H1 (cell line): ENCODE measurements at regions not wholly inside any gene's neighbourhood (a gene's known extent, or its start where the extent isn't known, plus 50 kb on each side); places are given as distances from the start of the nearest gene placed in this dataset.

Experiments
- CTCF ChIA-PET: fragments of 300-600 bp; sonication (Branson Sonifier 250); formaldehyde crosslinking; loops from one replicate; lab custom pipeline; 2021; ENCODE audit not compliant: partially characterized antibody; lab: Charles Lee
- POLR2A ChIA-PET: fragments of 300-600 bp; sonication (Branson Sonifier 250); formaldehyde crosslinking; loops from one replicate; lab custom pipeline; 2021; ENCODE audit warnings: inconsistent platforms; ENCODE audit not compliant: partially characterized antibody; lab: Charles Lee
- DNase-seq, 2 experiments: peaks; one replicate each; pipeline versions ENCODE4 v3.0.0 to v3.0.0-alpha.2; 2010 to 2022; ENCODE audit warnings: low spot score in 2 of 2, low read depth in 1 of 2, mixed read lengths in 1 of 2
- FAIRE-seq: peaks from 2 replicates; lab custom pipeline; 2011; peaks lifted over from hg19 to GRCh38; lab: Jason Lieb, UNC
- H2AFZ ChIP-seq: 2 replicates; pipeline ENCODE4 v1.8.1; 2012; ENCODE audit warnings: low read length, inconsistent platforms
- H2AK5ac ChIP-seq: 2 replicates; pipeline ENCODE4 v1.6.1; 2013; ENCODE audit warnings: low read depth, low read length
- H2BK120ac ChIP-seq: replicated peaks from 2 replicates; pipeline ENCODE3; 2013; ENCODE audit warnings: low read depth, low read length, inconsistent platforms
- H2BK12ac ChIP-seq: 2 replicates; pipeline ENCODE4 v1.6.1; 2013; ENCODE audit warnings: low read depth, low read length
- H2BK15ac ChIP-seq: 2 replicates; pipeline ENCODE4 v1.6.1; 2013; ENCODE audit warnings: low read length
- H2BK20ac ChIP-seq: 2 replicates; pipeline ENCODE4 v1.6.1; 2013; ENCODE audit warnings: low read length
- H2BK5ac ChIP-seq: 2 replicates; pipeline ENCODE4 v1.6.1; 2013; ENCODE audit warnings: low read depth, low read length
- H3K14ac ChIP-seq: 2 replicates; pipeline ENCODE4 v1.6.1; 2013; ENCODE audit warnings: inconsistent platforms; ENCODE audit not compliant: insufficient read length
- H3K18ac ChIP-seq: 2 replicates; pipeline ENCODE4 v1.6.1; 2013; ENCODE audit warnings: low read length; ENCODE audit errors: extremely low read depth
- H3K23ac ChIP-seq: 2 replicates; pipeline ENCODE4 v1.6.1; 2013; ENCODE audit warnings: inconsistent platforms; ENCODE audit not compliant: insufficient read length
- H3K23me2 ChIP-seq: 2 replicates; pipeline ENCODE4 v1.6.1; 2013; ENCODE audit warnings: low read depth, low read length
- H3K27ac ChIP-seq: 2 replicates; pipeline ENCODE4 v1.6.1; 2011; ENCODE audit warnings: low read depth, low read length, inconsistent platforms
- H3K27me3 ChIP-seq, 4 experiments: replicated peaks in 1 of 4; 1 replicate in 1 of 4; 2 replicates in 3 of 4; pipeline versions ENCODE4 v1.6.1 to v1.8.1; 2011 to 2013; ENCODE audit warnings: low read length in 3 of 4, mild to moderate bottlenecking in 3 of 4, inconsistent platforms in 2 of 4, mixed read lengths in 2 of 4, moderate library complexity in 1 of 4; ENCODE audit not compliant: control insufficient read depth in 3 of 4, insufficient read depth in 3 of 4; ENCODE audit errors: extremely low read depth in 1 of 4
- H3K36me3 ChIP-seq, 4 experiments: 2 replicates each; pipeline versions ENCODE4 v1.6.1 to v1.8.1; 2011 to 2013; ENCODE audit warnings: mild to moderate bottlenecking in 4 of 4, low read length in 3 of 4, moderate library complexity in 2 of 4, control low read depth in 1 of 4, inconsistent platforms in 1 of 4; ENCODE audit not compliant: insufficient read depth in 4 of 4, control insufficient read depth in 2 of 4
- H3K4ac ChIP-seq: replicated peaks from 2 replicates; pipeline ENCODE3; 2013; ENCODE audit warnings: low read length, low read depth, mixed read lengths, inconsistent platforms; ENCODE audit not compliant: insufficient read length
- H3K4me1 ChIP-seq, 4 experiments: replicated peaks in 1 of 4; 1 replicate in 1 of 4; 2 replicates in 3 of 4; pipeline versions ENCODE4 v1.6.1 to v1.8.1; 2011 to 2013; ENCODE audit warnings: low read length in 3 of 4, inconsistent platforms in 2 of 4, mixed read lengths in 1 of 4; ENCODE audit not compliant: insufficient read depth in 4 of 4, control insufficient read depth in 3 of 4
- H3K4me2 ChIP-seq, 2 experiments: 2 replicates each; pipeline versions ENCODE4 v1.6.1 to v1.8.1; 2011 to 2013; ENCODE audit warnings: low read depth in 2 of 2, low read length in 2 of 2, control low read depth in 1 of 2, inconsistent platforms in 1 of 2, mild to moderate bottlenecking in 1 of 2; ENCODE audit not compliant: insufficient read depth in 1 of 2
- H3K4me3 ChIP-seq, 4 experiments: fragments of 200-600, 300-600 bp in 1 of 4; sonication (generic), shearing (Covaris generic), sonication (Bioruptor Twin) in 1 of 4; 2 replicates each; pipeline versions ENCODE4 v1.5.1 to v1.8.1; 2011 to 2016; ENCODE audit warnings: low read length in 4 of 4, low read depth in 3 of 4, control low read depth in 2 of 4, inconsistent platforms in 2 of 4, mild to moderate bottlenecking in 2 of 4, mixed read lengths in 1 of 4, moderate library complexity in 1 of 4; ENCODE audit not compliant: insufficient read depth in 2 of 4; ENCODE audit errors: extremely low read depth in 1 of 4
- H3K56ac ChIP-seq: replicated peaks from 2 replicates; pipeline ENCODE3; 2013; ENCODE audit warnings: low read depth, mild to moderate bottlenecking, mixed read lengths, low read length, inconsistent platforms; ENCODE audit not compliant: insufficient read length
- H3K79me1 ChIP-seq: 2 replicates; pipeline ENCODE4 v1.6.1; 2013; ENCODE audit warnings: low read depth, low read length, control low read depth
- H3K79me2 ChIP-seq, 2 experiments: 2 replicates each; pipeline versions ENCODE4 v1.6.1 to v1.8.1; 2012 to 2013; ENCODE audit warnings: low read length in 2 of 2, mild to moderate bottlenecking in 2 of 2, inconsistent platforms in 1 of 2; ENCODE audit not compliant: insufficient read depth in 2 of 2, control insufficient read depth in 1 of 2
- H3K9ac ChIP-seq, 4 experiments: replicated peaks in 1 of 4; 1 replicate in 1 of 4; 2 replicates in 3 of 4; pipeline versions ENCODE4 v1.6.1 to v1.8.1; 2011 to 2013; ENCODE audit warnings: low read depth in 3 of 4, low read length in 3 of 4, control low read depth in 2 of 4, mild to moderate bottlenecking in 2 of 4, moderate library complexity in 2 of 4, inconsistent platforms in 1 of 4; ENCODE audit errors: extremely low read depth in 1 of 4
- H3K9me3 ChIP-seq, 2 experiments: 2 replicates each; pipeline versions ENCODE4 v1.6.1 to v1.8.1; 2012 to 2013; ENCODE audit warnings: mild to moderate bottlenecking in 2 of 2, moderate library complexity in 2 of 2, control low read depth in 1 of 2, inconsistent platforms in 1 of 2, low read depth in 1 of 2, low read length in 1 of 2, mixed read lengths in 1 of 2; ENCODE audit not compliant: insufficient read depth in 2 of 2
- H4K20me1 ChIP-seq, 2 experiments: replicated peaks in 1 of 2; 2 replicates each; pipeline versions ENCODE3 to v1.8.1; 2011 to 2013; ENCODE audit warnings: inconsistent platforms in 2 of 2, low read length in 2 of 2, mild to moderate bottlenecking in 1 of 2; ENCODE audit not compliant: insufficient read depth in 2 of 2, control insufficient read depth in 1 of 2
- H4K5ac ChIP-seq: 2 replicates; pipeline ENCODE4 v1.6.1; 2013; ENCODE audit warnings: low read length, low read depth, mixed read lengths, inconsistent platforms; ENCODE audit not compliant: insufficient read length
- H4K8ac ChIP-seq: 2 replicates; pipeline ENCODE4 v1.8.0; 2013; ENCODE audit warnings: mild to moderate bottlenecking, moderate library complexity, low read length, inconsistent platforms; ENCODE audit not compliant: insufficient read depth; ENCODE audit errors: extremely low read depth
- H4K91ac ChIP-seq: replicated peaks from 2 replicates; pipeline ENCODE3; 2013; ENCODE audit warnings: low read length, mixed read lengths, inconsistent platforms; ENCODE audit not compliant: insufficient read length
- CHD1 ChIP-seq: IDR thresholded peaks from 2 replicates; pipeline ENCODE4 v1.6.1; 2012; ENCODE audit warnings: low read depth, low read length, improper control_type of control experiment
- EP300 ChIP-seq, 2 experiments: IDR thresholded peaks; 1 replicate in 1 of 2; 2 replicates in 1 of 2; pipeline ENCODE4 v1.6.1; 2011 to 2012; ENCODE audit warnings: low read depth in 2 of 2, low read length in 2 of 2, mild to moderate bottlenecking in 2 of 2, borderline replicate concordance in 1 of 2, inconsistent platforms in 1 of 2, moderate library complexity in 1 of 2
- EZH2 ChIP-seq: fragments of 200-600 bp; sonication (generic); IDR thresholded peaks from 2 replicates; pipeline ENCODE4 v1.7.1; 2012; ENCODE audit warnings: low read depth, mild to moderate bottlenecking, moderate library complexity, low read length, inconsistent platforms; ENCODE audit not compliant: severe bottlenecking
- NRF1 ChIP-seq: IDR thresholded peaks from 2 replicates; pipeline ENCODE4 v1.6.1; 2011; ENCODE audit warnings: mild to moderate bottlenecking, low read depth, low read length, improper control_type of control experiment
- RAD21 ChIP-seq, 2 experiments: IDR thresholded peaks in 1 of 2; conservative IDR thresholded peaks in 1 of 2; 2 replicates each; pipeline ENCODE4 v1.6.1; 2011; ENCODE audit warnings: low read depth in 2 of 2, low read length in 2 of 2, improper control_type of control experiment in 1 of 2, inconsistent platforms in 1 of 2, mild to moderate bottlenecking in 1 of 2, moderate library complexity in 1 of 2
- RNF2 ChIP-seq: fragments of 200-900, 300-1000 bp; sonication (generic); IDR thresholded peaks from 2 replicates; pipeline ENCODE4 v1.7.1; 2016; ENCODE audit warnings: borderline replicate concordance, low read depth, mild to moderate bottlenecking, antibody characterized with exemption, low read length; ENCODE audit not compliant: poor library complexity, severe bottlenecking; ENCODE audit errors: missing control alignments
- TCF12 ChIP-seq: IDR thresholded peaks from 2 replicates; pipeline ENCODE4 v1.6.1; 2011; ENCODE audit warnings: low read depth, mild to moderate bottlenecking, low read length
- WGBS, 2 experiments: shearing (Covaris generic) in 1 of 2; methylation state at CpG; one replicate each; pipeline versions ENCODE4 v1.1.6 to v1.1.7; 2013 to 2015; ENCODE audit warnings: low lambda C conversion rate in 2 of 2, mixed read lengths in 2 of 2, inconsistent platforms in 1 of 2, low coverage in 1 of 2, missing lambda C conversion rate in 1 of 2; ENCODE audit not compliant: insufficient replicate concordance in 2 of 2, insufficient coverage in 1 of 2, insufficient read length in 1 of 2; ENCODE audit errors: extremely low coverage in 1 of 2, missing lambda C conversion rate in 1 of 2; 5-methylcytosine and 5-hydroxymethylcytosine counted together
- TF ChIP-seq, protein P1 (sequence below), 3 experiments: IDR thresholded peaks; 1 replicate in 2 of 3; 2 replicates in 1 of 3; pipeline versions ENCODE4 v1.5.1 to v1.6.1; 2011; ENCODE audit warnings: low read length in 3 of 3, mild to moderate bottlenecking in 3 of 3, inconsistent platforms in 2 of 3, low read depth in 1 of 3, moderate library complexity in 1 of 3; ENCODE audit not compliant: insufficient read depth in 1 of 3; ENCODE audit errors: control extremely low read depth in 1 of 3

- Histone ChIP-seq H3K18ac (no peak overlapping the region), H4K5ac (no peak overlapping the region), H3K4me3 (no peak overlapping the region), H2BK15ac (no peak overlapping the region), H4K91ac (no peak overlapping the region), H4K20me1 (no peaks in the 10 kb centered on the region), H2AK5ac (no peak overlapping the region), H3K27me3 (peaks cover 0 to 1% (median 0%) of the 10 kb centered on the region in 4 experiments; a peak in 1 of 7 replicates), H2BK5ac (no peak overlapping the region), H4K8ac (no peak overlapping the region), H3K23ac (no peak overlapping the region), H3K36me3 (no peaks in the 10 kb centered on the region), H3K27ac (no peak overlapping the region), H3K79me2 (no peaks in the 10 kb centered on the region), H3K4ac (no peak overlapping the region), H3K9ac (no peak overlapping the region), H3K56ac (no peak overlapping the region), H3K4me2 (no peak overlapping the region), H2BK20ac (no peak overlapping the region), H3K14ac (no peak overlapping the region), H3K4me1 (no peaks in the 10 kb centered on the region), H2AFZ (no peak overlapping the region), H3K79me1 (no peaks in the 10 kb centered on the region), H2BK12ac (no peak overlapping the region), H3K9me3 (no peaks in the 10 kb centered on the region), H2BK120ac (no peak overlapping the region), H3K23me2 (no peaks in the 10 kb centered on the region)
- DNase-seq (no peak), FAIRE-seq (no peak)
- WGBS, 2 experiments: 70% methylated on average over 3 of the region's 3 CpGs; no CpG with 5 or more reads in 1 of the 2 experiments
- TF ChIP-seq CHD1 (no peak), EZH2 (no peak), NRF1 (no peak), TCF12 (no peak), RAD21 (IDR thresholded peaks at IDR 0.05 in 1 of 2, conservative IDR thresholded peaks at IDR 0.05 in 1 of 2; ENCODE audit: low read depth in 2 of 2, low read length in 2 of 2) (peak; percentile 73 to 74), RNF2 (no peak), EP300 (IDR thresholded peaks at IDR 0.05; ENCODE audit: borderline replicate concordance in 1 of 2, low read depth in 2 of 2, low read length in 2 of 2) (no peak)
- TF ChIP-seq, protein P1, sequence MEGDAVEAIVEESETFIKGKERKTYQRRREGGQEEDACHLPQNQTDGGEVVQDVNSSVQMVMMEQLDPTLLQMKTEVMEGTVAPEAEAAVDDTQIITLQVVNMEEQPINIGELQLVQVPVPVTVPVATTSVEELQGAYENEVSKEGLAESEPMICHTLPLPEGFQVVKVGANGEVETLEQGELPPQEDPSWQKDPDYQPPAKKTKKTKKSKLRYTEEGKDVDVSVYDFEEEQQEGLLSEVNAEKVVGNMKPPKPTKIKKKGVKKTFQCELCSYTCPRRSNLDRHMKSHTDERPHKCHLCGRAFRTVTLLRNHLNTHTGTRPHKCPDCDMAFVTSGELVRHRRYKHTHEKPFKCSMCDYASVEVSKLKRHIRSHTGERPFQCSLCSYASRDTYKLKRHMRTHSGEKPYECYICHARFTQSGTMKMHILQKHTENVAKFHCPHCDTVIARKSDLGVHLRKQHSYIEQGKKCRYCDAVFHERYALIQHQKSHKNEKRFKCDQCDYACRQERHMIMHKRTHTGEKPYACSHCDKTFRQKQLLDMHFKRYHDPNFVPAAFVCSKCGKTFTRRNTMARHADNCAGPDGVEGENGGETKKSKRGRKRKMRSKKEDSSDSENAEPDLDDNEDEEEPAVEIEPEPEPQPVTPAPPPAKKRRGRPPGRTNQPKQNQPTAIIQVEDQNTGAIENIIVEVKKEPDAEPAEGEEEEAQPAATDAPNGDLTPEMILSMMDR (IDR thresholded peaks at IDR 0.05; ENCODE audit: control extremely low read depth in 1 of 3, insufficient read depth in 1 of 3, low read depth in 1 of 3, low read length in 3 of 3): peak; percentile 36 to 56 (median 47)
- ChIA-PET CTCF (interaction anchor here (0.7 to 1.6 kb wide), 7 partner anchors 12 to 339 kb away, joined by 3 to 7 read pairs (median 3); no protein-coding TSS in a partner anchor), POLR2A (no interaction called here)
Observed at GRCh38 chr6:24054388-24054787, 71.6 kb upstream of the NRSN1 start.
